Brain microvascular endothelial cell (primary cell): ENCODE measurements at regions not wholly inside any gene's neighbourhood (a gene's known extent, or its start where the extent isn't known, plus 50 kb on each side); places are given as distances from the start of the nearest gene placed in this dataset.

Source experiments
- DNase-seq: peaks from one replicate; pipeline ENCODE4 v3.0.0-alpha.2; 2020
- H3K27ac ChIP-seq: fragments of 250-450 bp; sonication (Bioruptor Pico); 2 replicates; pipeline ENCODE4 v1.5.1; 2020; ENCODE audit warnings: mild to moderate bottlenecking, moderate library complexity
- H3K27me3 ChIP-seq: fragments of 250-450 bp; sonication (Bioruptor Pico); replicated peaks from 2 replicates; pipeline ENCODE4 v1.5.1; 2020; ENCODE audit warnings: mild to moderate bottlenecking
- H3K36me3 ChIP-seq: fragments of 250-450 bp; sonication (Bioruptor Pico); replicated peaks from 2 replicates; pipeline ENCODE4 v1.5.1; 2020; ENCODE audit warnings: mild to moderate bottlenecking
- H3K4me3 ChIP-seq: 2 replicates; pipeline ENCODE4 v1.5.1; 2011; ENCODE audit warnings: low read depth, mild to moderate bottlenecking, control low read depth, low read length, moderate library complexity
- in situ Hi-C: cut with HindIII; loops from 2 replicates; pipeline ENCODE4 v1.10.0; 2017; ENCODE audit warnings: low sequenced_read_pairs, low pct_ligation_motif_present
- TF ChIP-seq, protein P1 (sequence below): IDR thresholded peaks from 2 replicates; pipeline ENCODE4 v1.5.1; 2011; ENCODE audit warnings: low read depth, mild to moderate bottlenecking, moderate library complexity, low read length, control low read depth, inconsistent platforms; ENCODE audit errors: missing control alignments

DNA sequence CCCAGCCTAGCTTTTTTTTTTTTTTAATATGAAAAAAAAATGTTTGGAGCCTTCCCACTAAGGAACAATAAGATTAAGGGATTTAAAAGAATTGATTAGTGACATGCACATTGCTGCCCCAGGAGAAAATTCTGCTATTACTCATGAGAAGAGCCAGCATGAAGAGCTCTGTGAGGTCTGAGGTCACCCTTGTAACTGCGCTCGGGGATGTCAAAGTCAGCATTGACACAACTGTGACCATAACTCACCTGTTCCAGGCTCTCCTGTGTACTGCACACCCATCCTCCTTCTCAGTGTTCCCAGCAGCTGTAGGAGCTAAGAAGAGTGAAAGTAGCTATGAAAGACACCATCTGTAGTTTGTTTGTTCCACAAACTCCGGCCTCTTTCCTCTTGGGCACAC is 109.8 kb upstream of the FGF3 start:
- TF ChIP-seq, protein P1, sequence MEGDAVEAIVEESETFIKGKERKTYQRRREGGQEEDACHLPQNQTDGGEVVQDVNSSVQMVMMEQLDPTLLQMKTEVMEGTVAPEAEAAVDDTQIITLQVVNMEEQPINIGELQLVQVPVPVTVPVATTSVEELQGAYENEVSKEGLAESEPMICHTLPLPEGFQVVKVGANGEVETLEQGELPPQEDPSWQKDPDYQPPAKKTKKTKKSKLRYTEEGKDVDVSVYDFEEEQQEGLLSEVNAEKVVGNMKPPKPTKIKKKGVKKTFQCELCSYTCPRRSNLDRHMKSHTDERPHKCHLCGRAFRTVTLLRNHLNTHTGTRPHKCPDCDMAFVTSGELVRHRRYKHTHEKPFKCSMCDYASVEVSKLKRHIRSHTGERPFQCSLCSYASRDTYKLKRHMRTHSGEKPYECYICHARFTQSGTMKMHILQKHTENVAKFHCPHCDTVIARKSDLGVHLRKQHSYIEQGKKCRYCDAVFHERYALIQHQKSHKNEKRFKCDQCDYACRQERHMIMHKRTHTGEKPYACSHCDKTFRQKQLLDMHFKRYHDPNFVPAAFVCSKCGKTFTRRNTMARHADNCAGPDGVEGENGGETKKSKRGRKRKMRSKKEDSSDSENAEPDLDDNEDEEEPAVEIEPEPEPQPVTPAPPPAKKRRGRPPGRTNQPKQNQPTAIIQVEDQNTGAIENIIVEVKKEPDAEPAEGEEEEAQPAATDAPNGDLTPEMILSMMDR, result no peak
- Histone ChIP-seq H3K4me3 (no peak overlapping the region), H3K27me3 (peaks cover 16% of the 10 kb centered on the region), H3K36me3 (no peaks in the 10 kb centered on the region), H3K27ac (no peak overlapping the region)
- DNase-seq, result no peak
- in situ Hi-C loops, result no loop called here

DNA sequence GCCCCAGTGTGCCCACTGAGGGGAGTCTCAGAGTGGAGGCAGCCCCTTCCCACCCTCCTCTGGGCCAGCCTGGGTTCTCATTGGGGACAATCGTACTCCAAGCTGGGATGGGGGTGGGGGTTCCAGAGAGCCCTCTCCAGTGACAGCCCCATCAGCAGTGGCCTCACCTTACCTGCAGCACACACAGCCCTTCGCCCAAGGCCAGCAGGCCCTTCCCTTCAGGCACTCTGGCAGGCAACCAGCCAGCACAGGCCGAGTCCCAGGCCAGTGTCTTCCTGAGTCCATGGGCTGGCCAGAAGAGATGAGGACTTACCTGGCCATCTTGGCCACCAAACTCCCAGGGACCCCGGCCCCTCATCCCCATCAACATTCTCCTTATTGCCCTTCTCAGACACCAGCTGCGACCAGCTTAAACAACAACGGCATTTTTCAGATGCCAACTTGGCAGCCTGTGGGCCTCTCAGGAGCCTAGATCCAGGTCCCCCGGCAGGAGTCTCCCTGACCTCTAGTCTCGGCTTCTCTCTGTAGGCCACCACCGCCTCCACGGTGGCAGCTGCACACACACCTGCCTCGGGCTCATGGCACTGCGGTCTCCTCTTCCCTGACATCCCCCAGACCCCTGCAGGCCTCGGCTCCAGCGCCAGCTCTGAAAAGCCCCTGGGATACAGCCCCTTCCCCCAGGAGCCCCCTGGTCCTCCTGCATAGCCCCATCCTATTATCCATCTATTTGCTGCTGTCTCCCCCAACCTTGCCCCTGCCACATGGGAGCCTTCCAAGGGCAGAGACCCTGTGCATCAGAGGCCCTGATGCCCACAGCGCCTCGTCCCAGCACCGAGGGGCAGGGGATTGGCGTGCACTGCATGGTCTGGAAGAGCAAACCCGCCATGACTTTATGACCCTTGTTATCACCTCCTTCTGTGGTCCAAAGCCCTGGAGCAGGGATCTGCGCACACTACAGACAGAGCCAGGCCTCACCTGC is 111.2 kb upstream of the FGF3 start:
- TF ChIP-seq, protein P1, result no peak
- no peak for DNase-seq
- Histone ChIP-seq H3K4me3 (no peak overlapping the region), H3K27me3 (peaks cover 15% of the 10 kb centered on the region), H3K36me3 (no peaks in the 10 kb centered on the region), H3K27ac (no peak overlapping the region)
- in situ Hi-C loops, result no loop called here

DNA sequence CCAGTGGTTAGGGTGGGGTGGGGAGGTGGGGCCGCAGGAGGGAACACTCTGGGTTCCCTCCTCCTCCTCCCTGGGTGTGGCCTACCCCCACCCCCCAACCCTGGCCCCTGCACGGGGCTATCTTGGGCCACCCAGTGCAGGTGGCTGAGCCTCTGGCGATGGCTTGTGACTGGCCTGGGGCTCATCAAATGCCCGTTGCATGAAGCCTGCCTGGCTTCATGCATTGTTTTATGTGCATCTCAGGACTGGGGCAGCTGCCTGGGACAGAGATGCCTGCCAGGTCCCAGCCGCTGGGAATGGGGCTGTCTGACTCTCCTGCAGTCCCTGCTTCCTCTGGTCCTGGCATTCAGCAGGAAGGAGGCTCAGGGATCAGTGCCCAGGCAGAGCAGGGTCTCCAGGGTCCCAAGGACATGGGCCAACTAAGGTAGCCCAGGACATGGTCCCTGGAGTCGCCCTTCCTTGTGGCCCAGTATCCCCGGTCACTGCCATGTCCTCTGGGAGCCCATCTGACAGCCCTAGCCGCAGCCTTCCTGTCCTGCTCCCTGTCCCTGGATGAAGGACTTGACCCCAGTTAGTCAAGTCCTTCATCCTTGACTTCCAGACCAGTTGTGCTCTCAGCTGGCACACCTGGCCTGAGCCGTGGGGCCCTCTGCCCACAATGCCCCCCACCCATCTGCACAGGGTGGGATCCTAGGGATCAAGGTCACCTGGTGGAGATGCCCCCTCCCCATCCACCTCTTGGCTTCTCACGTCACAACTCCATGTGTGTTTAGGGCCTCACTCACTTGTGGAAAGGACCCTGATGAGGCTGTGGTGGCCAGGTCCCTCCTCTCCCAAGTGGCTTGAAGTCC is 112.1 kb upstream of the FGF3 start:
- no peaks in the 10 kb centered on the region for H3K36me3 ChIP-seq
- no peak for DNase-seq
- H3K4me3 ChIP-seq, result no peak overlapping the region
- H3K27ac ChIP-seq, result no peak overlapping the region
- H3K27me3 ChIP-seq, result peaks cover 11% of the 10 kb centered on the region
- TF ChIP-seq, protein P1, result no peak
- in situ Hi-C loops, result no loop called here

DNA sequence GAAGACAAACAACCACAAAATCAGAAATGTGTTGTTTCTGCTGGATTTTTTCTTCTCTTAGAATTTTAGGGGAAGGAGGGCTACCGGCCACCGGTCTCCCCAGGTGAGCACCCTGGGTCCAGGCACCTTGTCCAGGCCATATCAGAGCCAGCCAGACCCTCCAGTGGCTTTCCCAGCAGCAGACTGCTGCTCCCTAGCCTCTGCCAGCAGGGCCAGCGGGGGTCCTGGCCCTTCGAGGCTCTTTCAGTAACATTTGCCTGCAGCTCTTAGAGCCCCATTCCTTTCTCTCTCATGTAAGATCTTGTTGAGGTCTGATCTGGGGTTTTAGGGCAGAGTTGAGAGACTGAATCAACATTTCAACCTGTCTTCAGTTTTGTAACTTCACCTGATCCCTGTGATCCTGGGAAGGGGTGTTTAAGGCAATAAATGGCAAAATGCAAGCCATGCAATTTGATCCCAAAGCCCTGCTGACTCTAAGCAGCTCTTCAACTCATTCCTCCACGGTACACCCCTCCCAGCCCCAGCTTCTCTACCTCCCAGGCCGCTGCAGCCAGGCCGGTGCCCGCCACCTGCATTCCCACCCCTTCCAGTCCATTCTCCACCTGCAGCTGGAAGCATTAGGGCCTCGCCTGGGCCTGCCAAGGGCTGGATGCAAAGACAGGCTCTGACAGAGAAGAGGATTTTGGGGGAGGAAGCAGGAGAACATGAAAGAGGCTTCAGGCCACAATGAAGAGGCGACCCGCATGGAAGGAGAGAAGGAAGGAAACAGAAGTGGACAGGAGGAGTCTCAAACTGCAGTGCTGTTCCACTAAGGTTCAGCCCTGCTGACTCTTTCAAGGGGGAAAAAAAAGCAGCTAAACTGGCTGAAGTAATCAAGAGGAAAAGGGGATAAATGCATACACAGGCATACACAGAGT is 113.0 kb upstream of the FGF3 start:
- peaks cover 5% of the 10 kb centered on the region for H3K27me3 ChIP-seq
- no peak overlapping the region for H3K27ac ChIP-seq
- no peaks in the 10 kb centered on the region for H3K36me3 ChIP-seq
- TF ChIP-seq, protein P1, result no peak
- in situ Hi-C loops, result no loop called here
- DNase-seq, result no peak
- no peak overlapping the region for H3K4me3 ChIP-seq

DNA sequence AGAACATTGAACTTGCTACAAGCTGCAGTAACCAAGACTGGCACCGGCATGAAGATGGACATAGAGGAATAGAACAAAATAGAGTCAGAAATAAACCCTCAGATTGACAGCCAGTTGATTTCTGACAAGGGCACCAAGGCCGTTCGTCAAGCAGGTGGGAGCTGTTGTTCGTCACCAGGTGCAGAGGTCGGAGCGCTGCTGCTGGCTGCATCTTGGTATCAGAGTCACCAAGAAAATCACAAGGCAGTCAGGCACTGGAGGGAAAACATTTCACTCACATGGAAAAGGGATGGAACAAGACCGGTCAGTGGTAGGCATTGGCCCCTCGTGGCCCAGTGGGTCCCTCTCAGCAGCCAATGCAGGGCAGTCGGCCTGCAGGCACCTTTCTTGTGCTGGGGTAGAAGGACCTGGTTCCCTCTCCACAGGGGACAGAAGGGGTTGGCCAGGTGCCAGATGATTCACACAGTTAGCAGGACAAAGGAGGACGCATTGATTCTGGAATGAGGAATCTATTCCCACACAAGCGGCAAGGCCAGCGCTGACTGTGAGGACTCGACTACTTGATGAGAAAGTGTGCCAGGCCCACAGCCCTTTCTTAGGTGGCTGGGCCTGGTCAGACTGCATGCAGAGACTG is 115.8 kb upstream of the FGF3 start:
- Histone ChIP-seq H3K36me3 (no peaks in the 10 kb centered on the region), H3K27me3 (no peaks in the 10 kb centered on the region), H3K27ac (no peak overlapping the region), H3K4me3 (no peak overlapping the region)
- in situ Hi-C loops, result no loop called here
- TF ChIP-seq, protein P1, result no peak
- peak; percentile 44 for DNase-seq
